Keratinocyte (primary cell): ENCODE measurements at regions not wholly inside any gene's neighbourhood (a gene's known extent, or its start where the extent isn't known, plus 50 kb on each side); places are given as distances from the start of the nearest gene placed in this dataset.

Source experiments
- EZH2 ChIP-seq: IDR thresholded peaks from one replicate; pipeline ENCODE4 v1.6.1; 2012; ENCODE audit warnings: inconsistent platforms, mild to moderate bottlenecking, low read length, moderate library complexity
- TF ChIP-seq, protein P1 (sequence below), 3 experiments: IDR thresholded peaks in 1 of 3; conservative IDR thresholded peaks in 1 of 3; optimal IDR thresholded peaks in 1 of 3; 2 replicates in 2 of 3; 3 replicates in 1 of 3; pipeline versions ENCODE3 to v1.5.1; 2011; ENCODE audit warnings: low read length in 3 of 3, mild to moderate bottlenecking in 3 of 3, moderate library complexity in 2 of 3, control low read depth in 1 of 3, inconsistent platforms in 1 of 3; ENCODE audit not compliant: insufficient read depth in 2 of 3; ENCODE audit errors: extremely low read depth in 1 of 3

DNA sequence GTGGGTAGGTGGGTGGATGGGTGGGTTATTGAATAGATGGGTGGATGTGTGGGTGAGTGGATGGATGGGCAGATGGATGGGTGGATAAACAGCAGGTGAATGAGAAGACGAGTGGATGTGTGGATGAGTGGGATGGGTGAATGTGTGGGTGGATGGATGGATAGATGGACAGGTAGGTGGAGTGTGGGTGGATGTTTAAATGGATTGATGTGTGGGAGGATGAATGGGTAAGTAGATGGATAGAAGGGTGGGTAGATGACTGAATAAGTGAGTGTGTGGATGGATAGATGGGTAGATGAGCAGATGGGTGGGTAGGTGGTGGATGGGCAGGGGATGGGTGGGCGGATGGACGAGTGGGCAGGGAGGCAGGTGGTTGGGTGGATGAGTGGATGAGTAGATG is 397.6 kb upstream of the IRX4 start:
- TF ChIP-seq, protein P1, sequence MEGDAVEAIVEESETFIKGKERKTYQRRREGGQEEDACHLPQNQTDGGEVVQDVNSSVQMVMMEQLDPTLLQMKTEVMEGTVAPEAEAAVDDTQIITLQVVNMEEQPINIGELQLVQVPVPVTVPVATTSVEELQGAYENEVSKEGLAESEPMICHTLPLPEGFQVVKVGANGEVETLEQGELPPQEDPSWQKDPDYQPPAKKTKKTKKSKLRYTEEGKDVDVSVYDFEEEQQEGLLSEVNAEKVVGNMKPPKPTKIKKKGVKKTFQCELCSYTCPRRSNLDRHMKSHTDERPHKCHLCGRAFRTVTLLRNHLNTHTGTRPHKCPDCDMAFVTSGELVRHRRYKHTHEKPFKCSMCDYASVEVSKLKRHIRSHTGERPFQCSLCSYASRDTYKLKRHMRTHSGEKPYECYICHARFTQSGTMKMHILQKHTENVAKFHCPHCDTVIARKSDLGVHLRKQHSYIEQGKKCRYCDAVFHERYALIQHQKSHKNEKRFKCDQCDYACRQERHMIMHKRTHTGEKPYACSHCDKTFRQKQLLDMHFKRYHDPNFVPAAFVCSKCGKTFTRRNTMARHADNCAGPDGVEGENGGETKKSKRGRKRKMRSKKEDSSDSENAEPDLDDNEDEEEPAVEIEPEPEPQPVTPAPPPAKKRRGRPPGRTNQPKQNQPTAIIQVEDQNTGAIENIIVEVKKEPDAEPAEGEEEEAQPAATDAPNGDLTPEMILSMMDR (optimal IDR thresholded peaks at IDR 0.05 in 1 of 3, IDR thresholded peaks at IDR 0.05 in 1 of 3, conservative IDR thresholded peaks at IDR 0.05 in 1 of 3; ENCODE audit: extremely low read depth in 1 of 3, insufficient read depth in 2 of 3, low read length in 3 of 3): no peak
- no peak for TF ChIP-seq EZH2
